Activated T-cell treated with anti-CD3 and anti-CD28 coated beads, Interleukin-2, amount 50 U/mL, for 1 hour (primary cell): ENCODE measurements at regions not wholly inside any gene's neighbourhood (a gene's known extent, or its start where the extent isn't known, plus 50 kb on each side); places are given as distances from the start of the nearest gene placed in this dataset.
"Not testable (repeated sequence)": the region's sequence is repeated elsewhere in the genome, so short reads cannot be mapped to it uniquely, and the experiment has no call there.

Experiments used
- DNase-seq: peaks from one replicate; pipeline ENCODE4 v3.0.0-alpha.2; 2020

DNA sequence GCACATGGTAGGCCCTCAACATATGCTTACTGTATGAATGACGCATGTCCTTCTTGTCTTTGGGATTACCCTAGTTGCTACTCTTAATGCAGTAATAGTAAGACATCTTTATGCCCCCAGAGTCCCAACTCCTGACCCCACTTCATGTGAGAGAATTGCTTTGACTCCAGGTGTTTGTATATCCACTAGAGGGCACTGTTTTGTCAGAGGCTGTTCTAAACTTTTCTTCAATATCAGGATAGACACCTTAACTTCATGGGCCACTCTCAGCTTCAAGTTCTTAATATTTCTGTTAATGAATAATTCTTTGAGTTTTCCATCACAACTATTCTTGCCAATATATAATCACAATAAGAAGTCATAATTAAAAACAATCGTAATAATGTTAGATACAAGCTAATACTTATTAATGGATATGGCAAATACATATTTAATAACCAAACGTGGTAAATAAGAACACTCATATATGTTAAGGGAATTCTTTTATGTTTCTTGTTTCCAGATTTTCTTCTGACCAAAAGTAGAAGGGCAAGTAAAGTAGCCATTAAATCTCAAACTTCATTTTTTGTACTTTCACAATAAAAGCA is 337.2 kb upstream of the DNAJC19 start:
- DNase-seq: no peak

DNA sequence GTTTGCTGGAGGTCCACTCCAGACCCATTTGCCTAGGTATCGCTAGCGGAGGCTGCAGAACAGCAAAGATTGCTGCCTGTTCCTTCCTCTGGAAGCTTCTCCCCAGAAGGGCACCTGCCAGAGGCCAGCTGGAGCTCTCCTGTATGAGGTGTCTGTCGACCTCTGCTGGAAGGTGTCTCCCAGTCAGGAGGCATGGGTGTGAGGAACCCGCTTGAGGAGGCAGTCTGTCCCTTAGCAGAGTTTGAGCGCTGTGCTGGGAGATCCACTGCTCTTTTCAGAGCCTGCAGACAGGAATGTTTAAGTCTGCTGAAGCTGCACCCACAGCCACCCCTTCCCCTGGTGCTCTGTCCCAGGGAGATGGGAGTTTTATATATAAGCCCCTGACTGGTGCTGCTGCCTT is 335.0 kb upstream of the DNAJC19 start:
- DNase-seq: not testable (repeated sequence)

DNA sequence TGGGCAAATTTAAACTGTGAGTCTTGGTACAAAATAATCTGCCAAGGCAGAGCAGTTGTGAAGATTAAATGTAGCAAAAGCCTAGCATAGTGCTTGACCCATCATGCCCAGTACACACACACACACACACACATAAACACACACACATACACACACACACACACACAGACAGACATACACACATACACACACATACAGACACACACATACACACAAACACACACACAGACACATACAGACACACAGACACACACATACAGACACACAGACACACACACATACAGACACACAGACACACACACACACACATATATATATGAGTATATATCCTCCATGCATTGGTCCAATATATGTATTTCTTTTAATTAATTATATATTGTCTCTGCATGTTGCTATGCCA is 328.8 kb upstream of the DNAJC19 start:
- DNase-seq: no peak

DNA sequence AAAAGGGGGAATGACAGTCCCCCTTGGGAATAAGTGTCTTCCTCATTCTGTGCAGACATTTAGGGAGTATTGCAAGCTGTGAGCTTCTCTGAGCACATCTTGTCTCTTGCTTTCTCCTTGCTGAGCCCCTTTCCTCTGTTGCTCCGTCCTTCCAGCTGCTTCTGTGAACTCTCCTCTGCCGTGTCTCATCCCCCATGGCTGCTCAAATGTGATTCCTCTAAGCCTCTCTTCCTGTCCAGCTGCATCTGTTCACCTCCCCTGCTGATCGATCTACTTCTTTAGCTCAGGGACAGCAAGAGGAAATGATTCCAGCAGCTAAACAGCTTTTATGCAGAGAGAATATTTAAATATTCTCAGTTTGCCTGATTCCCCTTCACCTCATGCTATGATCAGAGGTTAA is 328.0 kb upstream of the DNAJC19 start:
- no peak for DNase-seq

DNA sequence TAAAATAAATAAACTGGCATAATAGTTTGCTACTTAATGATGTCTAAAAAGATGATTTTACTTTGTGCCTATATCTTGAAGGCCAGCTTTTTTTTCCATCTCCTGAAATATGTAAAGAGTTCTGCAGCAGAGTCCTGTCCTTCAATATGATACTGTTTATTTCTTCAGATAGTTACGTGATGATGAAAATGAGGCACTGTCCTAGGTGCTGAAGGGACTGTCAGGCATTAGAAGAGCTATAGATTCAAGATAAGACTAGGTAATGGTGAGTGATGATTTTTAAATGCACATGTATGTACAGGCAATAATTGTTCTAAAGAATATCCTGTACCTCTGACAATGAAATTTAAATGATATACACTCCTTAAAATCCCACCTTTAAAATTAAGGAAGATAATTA is 326.9 kb upstream of the DNAJC19 start:
- DNase-seq: no peak

DNA sequence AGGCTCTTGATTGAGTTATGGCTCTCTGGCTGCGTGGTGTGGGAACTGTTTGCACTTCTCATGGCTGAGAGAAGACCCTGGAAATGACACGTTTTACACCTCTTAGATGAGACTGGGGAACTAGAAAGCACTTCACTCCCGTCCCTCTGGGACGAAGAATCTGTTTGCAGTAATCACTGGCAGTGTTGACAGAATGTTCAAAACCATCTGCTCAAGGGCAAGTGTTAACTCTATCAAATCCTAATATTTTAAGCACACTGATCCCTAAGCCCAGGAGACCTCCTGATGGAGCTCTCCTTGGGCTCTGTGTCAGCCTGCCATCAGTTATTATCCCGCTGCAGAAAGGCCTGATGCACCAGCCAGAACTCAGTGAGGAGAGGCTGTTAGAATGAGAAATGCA is 323.8 kb upstream of the DNAJC19 start:
- no peak for DNase-seq

DNA sequence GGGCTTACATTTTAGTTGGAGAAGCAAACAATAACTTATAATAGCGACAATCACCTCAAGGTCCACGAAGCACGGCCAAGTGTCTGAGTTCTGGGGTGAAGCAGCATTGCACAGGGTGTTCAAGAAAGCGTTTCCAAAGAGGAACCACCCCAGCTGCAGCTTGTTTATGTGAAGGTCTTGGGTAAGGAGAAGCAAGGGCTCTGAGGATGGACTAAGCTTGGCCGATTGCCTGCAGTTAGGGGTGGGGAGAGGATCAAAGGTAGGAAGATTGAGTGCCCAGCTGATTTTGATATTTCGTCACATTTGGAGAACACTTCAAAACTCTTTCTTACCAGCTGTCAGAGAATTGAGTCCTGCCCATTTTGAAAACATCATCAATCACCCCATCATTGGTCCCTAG is 321.6 kb upstream of the DNAJC19 start:
- DNase-seq: no peak

DNA sequence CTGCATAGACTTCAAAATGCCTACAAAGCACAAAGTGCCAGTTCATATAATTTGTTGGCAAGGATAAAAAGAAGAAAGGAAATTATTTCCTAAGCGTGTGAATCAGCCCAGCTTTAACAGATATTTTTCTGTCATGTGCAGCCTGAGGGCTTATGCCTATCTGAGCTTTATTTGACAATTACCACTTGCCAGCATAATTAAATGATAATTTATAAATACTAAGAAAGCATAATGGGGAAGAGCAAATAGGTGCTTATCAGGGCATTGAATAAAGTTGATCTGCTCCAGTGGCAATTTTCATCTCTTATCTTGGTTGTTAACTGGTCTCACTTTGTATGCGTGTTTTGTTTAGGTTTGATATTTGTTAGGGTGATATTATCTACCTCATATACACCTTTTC is 313.4 kb upstream of the DNAJC19 start:
- no peak for DNase-seq

DNA sequence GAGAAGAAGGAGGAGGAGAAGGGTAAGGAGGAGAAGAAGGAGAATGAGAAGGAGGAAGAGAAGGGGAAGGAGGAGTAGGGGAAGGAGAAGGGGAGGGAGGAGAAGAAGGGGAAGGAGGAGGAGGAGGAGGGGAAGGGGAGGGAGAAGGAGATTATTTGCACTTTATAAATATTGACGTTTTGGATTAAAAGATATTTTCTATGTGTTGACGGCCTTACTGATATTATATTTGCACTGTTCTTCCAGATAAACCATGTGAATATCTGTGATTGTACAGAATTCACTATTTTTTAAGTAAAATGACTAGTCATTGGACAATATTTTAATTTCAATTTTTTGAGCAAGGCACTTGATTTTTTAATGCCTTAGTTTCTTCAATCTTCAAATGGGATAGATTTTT is 310.5 kb upstream of the DNAJC19 start:
- DNase-seq: no peak

DNA sequence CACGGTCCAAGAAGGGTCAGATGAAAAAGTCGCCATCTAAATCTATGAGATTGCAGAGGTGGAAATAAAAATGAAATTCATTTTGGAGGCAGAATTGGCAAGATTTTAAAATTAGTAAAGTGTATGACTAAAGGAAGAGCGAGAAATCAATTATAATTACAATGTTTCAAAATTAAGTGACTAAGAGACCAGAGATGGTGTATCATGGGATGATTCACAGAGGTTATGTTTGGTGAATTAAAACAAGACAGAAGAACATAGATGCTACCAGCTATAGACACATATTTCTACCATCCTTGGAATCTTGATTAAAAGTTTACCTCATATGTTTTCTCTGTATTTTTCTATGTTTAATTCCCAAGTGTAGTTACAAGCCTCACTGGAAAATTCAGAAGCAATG is 308.9 kb upstream of the DNAJC19 start:
- DNase-seq: no peak

DNA sequence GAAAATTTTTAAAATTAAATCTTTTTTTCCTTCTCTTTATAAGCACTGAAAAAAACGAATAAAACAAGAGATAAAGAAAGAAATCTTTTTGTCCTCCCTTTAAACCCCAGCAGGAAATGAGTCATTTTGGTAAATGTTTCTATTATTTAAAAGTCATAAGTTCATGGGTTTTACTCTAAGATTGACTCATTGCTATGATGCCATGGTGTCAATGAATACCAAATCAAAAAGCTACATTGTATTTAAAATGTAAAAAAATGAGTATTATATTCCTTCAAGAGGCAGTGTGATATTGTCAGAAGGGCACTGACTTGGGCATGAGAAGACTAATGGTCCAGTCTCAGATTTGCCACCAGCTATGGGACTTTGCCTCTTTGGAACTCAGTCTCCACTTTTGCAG is 303.4 kb upstream of the DNAJC19 start:
- DNase-seq: no peak

DNA sequence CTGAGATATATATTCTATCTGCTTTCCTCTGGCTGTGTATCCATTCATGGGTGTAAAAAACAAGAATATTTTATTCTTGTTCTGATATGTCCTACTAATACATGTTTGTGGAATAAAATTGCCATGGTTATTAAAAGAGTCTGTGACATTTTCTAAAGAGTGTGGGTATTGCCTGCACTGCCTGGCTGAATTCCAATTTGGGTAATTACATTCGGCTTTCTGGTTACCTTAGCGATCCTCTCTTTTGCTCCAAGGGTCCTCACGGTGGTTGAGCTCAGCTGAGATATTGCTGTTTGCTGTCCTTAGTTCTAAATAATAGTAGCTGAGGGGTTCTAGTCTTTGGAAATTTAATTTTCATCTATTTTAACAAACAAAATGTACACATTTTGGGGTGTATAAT is 301.4 kb upstream of the DNAJC19 start:
- no peak for DNase-seq

DNA sequence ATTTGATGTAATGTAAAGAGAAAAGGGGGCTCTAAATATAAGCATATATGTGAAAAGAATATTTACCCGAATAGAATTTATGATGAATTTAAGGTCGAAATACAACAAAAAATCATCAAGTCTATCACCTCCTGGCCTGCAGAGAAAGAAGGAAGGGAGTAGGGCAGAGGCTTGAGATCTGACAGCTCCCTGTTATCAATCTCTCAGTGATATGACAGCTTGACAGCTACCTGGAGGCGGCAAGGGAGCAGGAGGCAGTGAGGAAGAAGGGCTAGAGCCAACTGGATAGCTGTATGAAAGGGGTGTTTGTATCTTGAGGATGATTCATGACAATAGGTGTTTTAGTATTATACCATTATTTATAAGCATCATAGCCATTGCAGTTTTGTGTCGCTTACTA is 299.8 kb upstream of the DNAJC19 start:
- DNase-seq: no peak

DNA sequence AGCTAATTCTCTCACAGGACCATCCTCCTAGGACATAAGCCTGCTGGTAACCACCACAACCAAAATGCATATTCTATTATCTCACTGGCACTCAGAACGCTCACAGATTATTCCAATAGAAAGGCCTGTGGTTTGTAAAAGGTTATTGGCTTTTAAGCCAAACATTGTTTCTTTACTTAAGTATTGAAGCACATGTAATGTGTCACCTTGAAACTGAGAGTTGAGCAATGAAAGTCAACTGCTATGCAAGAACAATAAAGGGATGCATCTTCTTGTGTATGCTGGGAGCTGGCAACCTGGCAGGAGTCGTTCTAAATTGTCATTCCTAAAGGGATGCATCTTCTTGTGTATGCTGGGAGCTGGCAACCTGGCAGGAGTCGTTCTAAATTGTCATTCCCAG is 298.6 kb upstream of the DNAJC19 start:
- no peak for DNase-seq

DNA sequence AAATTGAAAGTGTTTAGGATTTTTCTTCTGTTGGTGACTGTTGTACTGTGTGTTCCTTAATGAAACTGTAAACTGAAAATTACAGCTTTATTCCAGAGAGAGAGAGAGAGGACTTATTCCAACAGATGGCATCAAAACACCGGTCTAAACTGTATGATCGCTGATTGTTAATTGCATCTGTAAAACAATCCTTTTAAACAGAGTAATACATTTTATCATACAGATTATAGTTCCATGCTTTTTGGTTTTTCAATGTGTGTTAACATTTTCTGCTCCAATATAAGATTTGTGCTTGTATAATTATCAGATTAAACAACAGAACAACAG is 289.7 kb upstream of the DNAJC19 start:
- DNase-seq: no peak

DNA sequence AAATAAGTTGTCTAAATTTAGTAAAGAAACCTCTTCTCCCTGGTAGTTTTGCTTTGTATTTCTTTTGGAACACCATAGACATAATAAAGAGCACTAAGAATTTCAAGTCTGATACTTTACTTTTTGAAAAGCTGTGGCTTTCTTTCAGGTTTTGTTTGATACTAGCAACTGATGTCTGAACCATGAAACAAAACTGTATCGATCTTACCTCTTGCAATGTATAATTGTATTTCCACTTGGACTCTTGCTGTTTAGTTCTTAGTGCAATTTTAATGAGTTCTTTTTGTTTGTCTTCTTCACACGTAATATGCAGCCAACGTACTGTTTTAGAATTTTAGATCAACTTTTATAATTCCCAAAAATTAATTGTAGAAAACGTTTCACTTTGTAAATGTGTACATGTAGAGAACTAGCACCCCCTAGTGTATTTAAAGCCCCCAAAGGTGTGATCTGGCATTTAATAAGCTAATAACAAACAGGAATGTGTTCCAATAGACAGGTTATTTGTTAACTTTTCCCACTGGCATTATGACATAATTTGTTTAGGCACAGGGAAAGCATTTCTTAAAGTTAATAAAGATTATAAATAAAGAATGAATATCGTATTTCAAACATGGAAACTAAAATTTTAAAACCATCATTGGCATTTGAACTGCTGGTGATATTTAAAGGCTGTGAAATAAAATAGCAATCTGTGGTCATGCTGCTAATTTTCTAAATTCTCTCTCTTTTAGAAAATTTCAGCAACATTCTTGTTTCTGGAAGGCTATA is 289.1 kb upstream of the DNAJC19 start:
- DNase-seq: no peak

DNA sequence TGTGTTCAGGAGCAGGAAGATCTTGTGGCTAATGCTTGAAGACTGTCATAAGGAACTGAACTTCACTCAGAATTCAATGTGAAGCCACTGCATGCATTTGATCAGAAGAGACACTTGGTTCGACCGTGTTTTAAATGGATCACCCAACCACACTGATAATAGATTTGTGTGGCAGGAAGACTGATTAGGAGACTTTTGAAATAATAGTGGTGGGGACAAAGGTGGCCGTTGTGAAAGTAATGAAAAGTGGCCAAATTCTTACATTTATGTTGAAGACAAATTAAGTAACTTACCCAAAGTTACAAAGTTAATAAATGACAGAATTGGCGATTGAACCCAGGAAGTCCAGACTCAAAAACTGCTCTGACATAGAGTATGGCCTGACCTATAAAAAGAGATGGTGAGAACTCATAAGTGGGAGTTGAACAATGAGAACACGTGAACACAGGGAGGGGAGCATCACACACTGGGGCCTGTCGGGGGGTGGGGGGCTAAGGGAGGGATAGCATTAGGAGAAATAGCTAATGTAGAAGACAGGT is 286.9 kb upstream of the DNAJC19 start:
- DNase-seq: no peak

DNA sequence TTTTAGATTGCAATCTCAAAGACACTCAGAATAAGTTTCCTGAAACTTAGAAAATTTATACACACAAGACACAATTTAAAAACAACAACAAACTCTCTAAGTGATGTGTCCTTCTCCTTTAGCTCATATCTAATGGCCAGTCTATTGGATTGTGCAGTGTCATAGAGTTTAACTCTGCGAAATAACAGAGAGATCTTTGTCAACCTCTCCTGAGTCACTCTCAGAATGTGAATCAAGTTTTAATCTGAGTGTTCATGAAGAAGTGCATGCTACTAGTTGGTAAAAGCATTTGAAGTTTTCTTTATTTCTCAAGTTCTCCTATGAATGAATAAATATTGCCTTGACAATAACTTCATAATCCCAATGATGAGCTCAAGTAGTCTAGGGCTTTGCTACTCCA is 284.5 kb upstream of the DNAJC19 start:
- no peak for DNase-seq

DNA sequence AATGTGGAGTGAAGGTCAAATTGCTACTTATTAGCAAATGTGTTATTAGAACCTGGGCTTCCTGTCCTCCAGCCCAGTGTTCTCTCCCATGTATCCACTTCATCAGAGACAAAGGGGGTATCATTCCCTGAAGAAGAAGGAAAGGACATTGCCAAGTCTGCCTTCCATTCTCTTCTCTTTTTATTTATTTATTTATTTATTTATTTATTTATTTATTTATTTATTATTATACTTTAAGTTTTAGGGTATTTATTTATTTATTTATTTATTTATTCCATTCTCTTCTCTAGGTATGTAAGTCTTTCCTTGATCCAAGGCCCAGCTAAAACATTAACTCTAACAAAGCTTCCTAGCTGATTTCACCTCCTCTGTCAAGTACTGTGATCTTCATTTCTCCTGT is 277.8 kb upstream of the DNAJC19 start:
- DNase-seq: no peak

DNA sequence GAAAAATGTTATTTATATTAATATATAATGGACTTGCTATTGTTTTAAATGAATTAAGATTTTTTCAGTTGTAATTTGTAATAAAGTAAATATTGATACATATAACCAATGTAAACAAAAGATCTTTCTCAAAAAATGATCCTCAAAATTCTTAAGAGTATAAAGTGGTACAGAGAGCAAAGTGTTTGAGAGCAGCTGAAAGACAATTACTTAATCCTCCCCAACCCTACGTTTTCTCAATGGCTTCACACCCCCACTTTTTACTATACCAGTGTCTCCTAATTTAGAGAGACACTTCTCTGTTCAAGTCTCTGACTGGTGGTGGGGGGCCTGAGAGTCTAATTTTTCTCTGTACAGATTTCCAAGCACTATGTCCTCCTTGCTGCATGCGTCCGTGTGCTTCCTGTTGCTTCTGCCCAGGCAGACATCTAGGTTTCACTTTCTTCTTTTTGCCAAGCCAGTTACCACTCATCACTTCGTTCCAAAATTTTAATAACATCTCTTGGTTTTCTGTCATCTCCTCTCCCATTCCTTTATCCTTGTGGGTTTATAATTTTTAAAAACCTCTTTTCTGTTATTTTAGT is 276.3 kb upstream of the DNAJC19 start:
- DNase-seq: no peak

DNA sequence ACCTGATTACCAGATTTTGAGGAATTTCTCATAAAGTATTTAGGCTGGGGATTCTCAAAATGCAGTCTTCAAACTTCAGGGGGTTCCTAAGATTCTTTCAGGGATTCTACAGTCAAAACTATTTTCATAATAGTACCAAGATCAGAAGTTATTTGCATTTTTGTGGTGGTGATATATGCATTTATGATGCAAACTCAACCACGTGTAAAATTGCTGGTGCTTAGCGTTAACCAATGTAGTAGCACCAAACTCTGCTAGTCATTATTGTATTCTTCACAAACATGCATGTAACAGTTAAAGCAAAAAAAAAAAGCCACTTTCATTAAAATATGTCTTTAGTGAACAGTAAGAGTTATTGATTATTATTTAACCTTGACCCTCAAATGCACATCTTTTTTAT is 274.9 kb upstream of the DNAJC19 start:
- no peak for DNase-seq

DNA sequence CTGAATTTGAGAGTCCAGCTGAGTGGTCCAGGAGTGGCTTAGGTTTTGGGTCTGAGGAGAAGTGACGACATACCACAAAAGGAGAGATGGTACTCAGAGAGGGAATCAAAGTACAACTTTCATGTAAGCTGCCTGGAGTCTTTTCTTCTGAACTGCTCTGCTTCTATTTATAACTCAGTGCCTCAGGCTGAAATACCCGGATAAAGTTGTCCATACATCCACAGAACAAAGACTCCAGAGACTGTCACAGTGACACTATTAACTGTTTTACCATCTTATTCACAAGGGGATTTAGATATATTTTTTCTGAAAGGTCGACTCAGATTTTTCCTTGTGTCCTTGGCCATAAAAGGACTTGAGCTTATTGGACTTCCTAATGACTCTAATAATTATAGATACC is 264.3 kb upstream of the DNAJC19 start:
- no peak for DNase-seq

DNA sequence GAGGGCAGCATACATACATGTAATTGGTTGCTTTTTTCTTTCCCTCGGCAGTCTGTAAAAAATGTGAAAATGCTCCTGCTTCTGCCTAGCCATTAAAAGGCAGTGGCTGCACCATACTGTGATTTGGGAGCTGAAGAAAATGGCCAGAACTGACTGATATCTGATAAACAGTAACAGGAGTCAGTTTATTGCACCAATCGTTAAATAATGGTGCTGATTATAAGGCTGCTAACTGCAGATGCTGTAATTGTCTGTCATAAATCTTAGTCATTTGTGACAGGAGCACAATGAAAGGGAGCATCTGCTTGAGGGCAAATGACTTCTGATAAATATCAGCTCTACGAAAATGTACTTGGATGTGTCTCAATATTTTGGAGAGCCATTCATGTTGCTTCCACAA is 263.1 kb upstream of the DNAJC19 start:
- DNase-seq: no peak

DNA sequence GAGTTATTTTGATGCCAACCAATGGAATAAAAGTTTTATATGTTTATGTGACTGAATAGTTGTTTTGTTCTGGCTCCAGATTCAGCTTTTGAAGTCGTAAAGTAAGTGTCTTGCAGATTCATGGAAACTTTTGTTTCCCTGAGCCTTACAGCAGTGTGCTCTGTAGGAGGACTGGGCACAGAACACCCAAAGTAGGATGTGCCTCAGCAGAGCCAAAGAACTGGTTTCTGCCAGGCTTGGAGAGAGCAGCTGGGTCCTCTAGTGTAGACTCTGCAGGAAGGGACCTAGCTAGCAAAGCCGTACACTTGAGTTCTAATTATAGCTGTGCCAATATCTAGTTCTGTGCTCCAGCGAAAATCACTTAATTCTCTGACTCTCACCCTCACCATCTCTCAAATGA is 261.2 kb upstream of the DNAJC19 start:
- DNase-seq: no peak

DNA sequence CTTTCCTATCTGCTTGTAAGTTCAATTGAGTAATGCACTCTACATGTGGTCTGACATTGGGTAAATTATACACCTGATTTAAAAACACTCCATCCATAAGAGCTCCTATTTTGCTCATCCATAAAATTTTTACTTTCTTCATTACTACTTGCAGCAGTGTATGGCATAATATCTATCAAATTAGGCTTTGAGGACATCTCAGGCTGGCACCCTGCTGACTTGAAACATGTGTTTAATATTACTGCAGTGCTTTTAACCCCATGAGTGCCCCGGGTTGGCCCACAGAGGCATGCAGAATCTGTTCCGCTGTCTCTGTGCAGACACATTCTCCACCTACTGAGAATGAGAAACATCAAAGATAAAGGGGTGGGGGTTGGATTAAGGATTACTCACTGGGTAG is 249.9 kb upstream of the DNAJC19 start:
- no peak for DNase-seq
